Spleen (tissue), 11 donors: ENCODE measurements at regions not wholly inside any gene's neighbourhood (a gene's known extent, or its start where the extent isn't known, plus 50 kb on each side); places are given as distances from the start of the nearest gene placed in this dataset.

ENCODE experiments used
- DNase-seq: peaks from one replicate; pipeline ENCODE4 v3.0.0-alpha.2; 2020
- H3K27ac ChIP-seq, 8 donors: fragments of 200-600 bp; sonication (generic) in 7 of 8; 1 replicate in 4 of 8; 2 replicates in 4 of 8; pipeline versions ENCODE4 v1.5.0 to v1.8.0; 2016 to 2021; ENCODE audit warnings: inconsistent platforms in 4 of 8, mild to moderate bottlenecking in 4 of 8, moderate library complexity in 1 of 8
- H3K27me3 ChIP-seq, 7 donors: fragments of 200-600 bp; sonication (generic) in 6 of 7; replicated peaks in 1 of 7; 1 replicate in 4 of 7; 2 replicates in 3 of 7; pipeline versions ENCODE4 v1.5.0 to v1.8.0; 2016 to 2021; ENCODE audit warnings: inconsistent platforms in 3 of 7, mild to moderate bottlenecking in 1 of 7
- H3K36me3 ChIP-seq, 6 donors: fragments of 200-600 bp; sonication (generic) in 5 of 6; 1 replicate in 4 of 6; 2 replicates in 2 of 6; pipeline versions ENCODE4 v1.5.0 to v1.8.0; 2016 to 2021; ENCODE audit warnings: inconsistent platforms in 2 of 6
- H3K4me1 ChIP-seq, 6 donors: fragments of 200-600 bp; sonication (generic) in 5 of 6; 1 replicate in 3 of 6; 2 replicates in 3 of 6; pipeline versions ENCODE4 v1.5.0 to v1.8.0; 2016 to 2021; ENCODE audit warnings: inconsistent platforms in 3 of 6
- H3K4me3 ChIP-seq, 8 donors: fragments of 200-600 bp; sonication (generic) in 7 of 8; 1 replicate in 4 of 8; 2 replicates in 4 of 8; pipeline versions ENCODE4 v1.5.0 to v1.8.0; 2016 to 2021; ENCODE audit warnings: inconsistent platforms in 4 of 8, mild to moderate bottlenecking in 4 of 8, moderate library complexity in 2 of 8
- H3K9me3 ChIP-seq, 8 donors: fragments of 200-600 bp; sonication (generic) in 7 of 8; 1 replicate in 4 of 8; 2 replicates in 4 of 8; pipeline versions ENCODE4 v1.5.0 to v1.8.0; 2016 to 2021; ENCODE audit warnings: inconsistent platforms in 4 of 8
- POLR2A ChIP-seq, 3 donors: fragments of 450-650 bp; IDR thresholded peaks; one replicate each; pipeline ENCODE4 v1.5.1; 2017; ENCODE audit warnings: antibody characterized with exemption in 3 of 3, mild to moderate bottlenecking in 1 of 3
- POLR2AphosphoS5 ChIP-seq, 3 donors: sonication (generic); formaldehyde crosslinking; IDR thresholded peaks; one replicate each; pipeline ENCODE4 v1.5.1; 2017; ENCODE audit warnings: antibody characterized with exemption in 3 of 3
- WGBS, 5 donors: extraction: QIAGEN DNeasy Blood & Tissue Kit in 3 of 5; methylation state at CpG; one replicate each; pipeline versions ENCODE4 v1.1.5 to v1.1.7; 2013 to 2018; 5-methylcytosine and 5-hydroxymethylcytosine counted together
- intact Hi-C: fragments of 100-400 bp; cut with DNase I; formaldehyde crosslinking; loops from one replicate; pipeline ENCODE4 v1.15.0; 2023; ENCODE audit warnings: low total_unique reads
- TF ChIP-seq, protein P1 (sequence below), 11 experiments: fragments of 200-600 bp in 7 of 11; fragments of 450-650 bp in 4 of 11; sonication (generic) in 4 of 11; IDR thresholded peaks in 8 of 11; conservative IDR thresholded peaks in 3 of 11; 1 replicate in 7 of 11; 2 replicates in 4 of 11; pipeline versions ENCODE4 v1.4.0 to v1.8.0; 2016 to 2021; ENCODE audit warnings: antibody characterized with exemption in 11 of 11, inconsistent platforms in 4 of 11, mild to moderate bottlenecking in 1 of 11
- donor health status: healthy with polysubstance abuse.
- donor health status: DM: no; HTN: no; CAD: no; lungs with moderate emphysema.
- donor health status: DM: no; HTN: no; CAD: no.
- donor health status: Bipolar disorder and iron deficiency.
- donor health status: healthy.
- donor health status: DM: no; HTN: no; CAD: no.
- donor health status: DM: yes; HTN: yes; CAD: no.

DNA sequence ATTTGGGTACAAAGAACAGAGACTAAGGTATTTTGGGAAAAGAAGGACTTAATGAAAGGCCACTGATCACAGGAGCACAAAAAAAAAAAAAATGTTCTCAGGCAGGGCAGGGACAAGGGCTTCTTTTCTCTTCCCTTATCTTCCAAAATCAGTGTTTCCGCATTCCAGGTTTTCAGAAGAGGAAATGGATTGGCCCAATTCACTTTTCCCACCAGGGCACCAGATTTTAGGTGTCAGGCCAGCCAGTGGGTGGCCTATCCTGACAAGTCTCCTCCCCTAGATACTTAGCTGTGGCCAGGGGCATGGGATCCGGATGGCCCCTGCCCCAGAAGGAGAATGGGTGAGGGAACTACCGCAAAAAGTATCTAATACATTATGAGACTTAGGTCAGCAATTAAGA lies 88.9 kb upstream of the WAC start:
- 82 to 95% (median 89%) methylated on average over 3 of the region's 3 CpGs for WGBS, 5 donors
- Histone ChIP-seq H3K4me3 (no peak overlapping the region), H3K9me3 (no peaks in the 10 kb centered on the region), H3K36me3 (no peaks in the 10 kb centered on the region), H3K27me3 (peaks cover 0 to 15% (median 0%) of the 10 kb centered on the region in 7 donors), H3K27ac (no peak overlapping the region), H3K4me1 (no peaks in the 10 kb centered on the region)
- TF ChIP-seq POLR2A (IDR thresholded peaks at IDR 0.05) (no peak), POLR2AphosphoS5 (IDR thresholded peaks at IDR 0.05) (no peak)
- TF ChIP-seq, protein P1, sequence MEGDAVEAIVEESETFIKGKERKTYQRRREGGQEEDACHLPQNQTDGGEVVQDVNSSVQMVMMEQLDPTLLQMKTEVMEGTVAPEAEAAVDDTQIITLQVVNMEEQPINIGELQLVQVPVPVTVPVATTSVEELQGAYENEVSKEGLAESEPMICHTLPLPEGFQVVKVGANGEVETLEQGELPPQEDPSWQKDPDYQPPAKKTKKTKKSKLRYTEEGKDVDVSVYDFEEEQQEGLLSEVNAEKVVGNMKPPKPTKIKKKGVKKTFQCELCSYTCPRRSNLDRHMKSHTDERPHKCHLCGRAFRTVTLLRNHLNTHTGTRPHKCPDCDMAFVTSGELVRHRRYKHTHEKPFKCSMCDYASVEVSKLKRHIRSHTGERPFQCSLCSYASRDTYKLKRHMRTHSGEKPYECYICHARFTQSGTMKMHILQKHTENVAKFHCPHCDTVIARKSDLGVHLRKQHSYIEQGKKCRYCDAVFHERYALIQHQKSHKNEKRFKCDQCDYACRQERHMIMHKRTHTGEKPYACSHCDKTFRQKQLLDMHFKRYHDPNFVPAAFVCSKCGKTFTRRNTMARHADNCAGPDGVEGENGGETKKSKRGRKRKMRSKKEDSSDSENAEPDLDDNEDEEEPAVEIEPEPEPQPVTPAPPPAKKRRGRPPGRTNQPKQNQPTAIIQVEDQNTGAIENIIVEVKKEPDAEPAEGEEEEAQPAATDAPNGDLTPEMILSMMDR (IDR thresholded peaks at IDR 0.05 in 8 of 11, conservative IDR thresholded peaks at IDR 0.05 in 3 of 11) = no peak
- intact Hi-C loops = no loop called here
- no peak for DNase-seq

DNA sequence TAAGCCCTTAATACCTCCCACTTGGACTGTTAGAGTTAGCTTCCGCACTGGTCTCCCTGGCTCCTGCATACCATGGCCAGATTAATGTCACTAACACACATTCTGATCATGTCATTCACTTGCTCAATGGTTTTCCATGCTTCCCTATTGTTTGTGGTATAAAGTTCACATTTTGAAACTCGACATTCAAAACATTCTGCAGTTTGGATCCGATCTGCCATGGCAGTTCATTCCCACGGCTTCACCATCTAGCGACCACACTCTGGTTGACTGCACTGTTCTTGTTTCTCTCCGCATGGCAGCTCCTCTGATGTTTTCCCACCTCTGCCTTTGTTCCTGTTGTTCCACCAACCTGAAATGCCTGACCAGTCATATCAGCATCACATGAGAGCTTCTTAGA lies 87.4 kb upstream of the WAC start:
- Histone ChIP-seq H3K9me3 (no peaks in the 10 kb centered on the region), H3K27ac (no peak overlapping the region), H3K36me3 (no peaks in the 10 kb centered on the region), H3K4me3 (no peak overlapping the region), H3K27me3 (peaks cover 0 to 17% (median 0%) of the 10 kb centered on the region in 7 donors), H3K4me1 (no peaks in the 10 kb centered on the region)
- WGBS, 5 donors = 84 to 90% (median 89%) methylated on average over 6 of the region's 6 CpGs
- intact Hi-C loops = no loop called here
- no peak for DNase-seq
- TF ChIP-seq POLR2AphosphoS5 (IDR thresholded peaks at IDR 0.05) (no peak), POLR2A (IDR thresholded peaks at IDR 0.05) (no peak)
- TF ChIP-seq, protein P1 (IDR thresholded peaks at IDR 0.05 in 8 of 11, conservative IDR thresholded peaks at IDR 0.05 in 3 of 11) = no peak

DNA sequence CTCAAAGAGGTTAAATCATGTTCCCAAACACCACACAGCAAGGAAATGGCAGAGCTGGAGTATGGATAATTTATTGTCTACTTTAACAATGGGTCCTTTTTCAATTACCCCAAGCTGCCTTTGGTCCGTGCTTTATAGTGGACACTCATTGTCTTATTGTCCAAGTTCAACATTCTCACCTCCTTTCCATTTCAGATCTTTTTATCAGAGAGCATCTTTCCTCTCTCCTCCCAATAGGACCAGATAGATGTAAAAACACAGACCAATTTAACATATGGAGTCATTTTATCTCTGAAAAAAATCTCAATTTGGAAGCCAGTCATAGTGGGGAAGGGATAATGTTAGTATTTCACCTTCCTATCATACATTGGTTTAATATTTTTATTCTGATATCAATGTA lies 83.5 kb upstream of the WAC start:
- no peak for DNase-seq

DNA sequence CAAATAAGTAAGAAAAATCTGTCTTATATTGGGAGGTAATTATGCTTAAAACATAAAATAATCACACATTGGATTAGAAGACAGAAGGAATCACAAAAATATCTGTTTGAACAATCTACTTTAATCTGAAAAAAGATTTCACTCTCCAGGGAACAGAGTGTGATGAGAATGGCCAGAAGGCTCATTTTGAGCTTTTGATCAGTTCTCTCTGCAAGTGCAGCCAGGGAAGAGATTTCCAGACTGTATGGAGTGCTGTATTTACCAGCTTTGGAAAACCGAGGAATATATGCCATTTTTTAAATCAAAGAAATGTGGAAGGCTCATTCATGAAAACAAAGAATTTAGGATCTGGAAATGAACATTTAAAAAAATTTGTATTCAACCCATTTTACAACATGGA lies 83.0 kb upstream of the WAC start:
- Histone ChIP-seq H3K4me1 (no peaks in the 10 kb centered on the region), H3K4me3 (no peak overlapping the region), H3K27ac (no peak overlapping the region), H3K36me3 (no peaks in the 10 kb centered on the region), H3K9me3 (peaks cover 0 to 7% (median 0%) of the 10 kb centered on the region in 8 donors), H3K27me3 (peaks cover 0 to 17% (median 0%) of the 10 kb centered on the region in 7 donors)
- TF ChIP-seq, protein P1 (IDR thresholded peaks at IDR 0.05 in 8 of 11, conservative IDR thresholded peaks at IDR 0.05 in 3 of 11) = no peak
- no peak for TF ChIP-seq POLR2AphosphoS5 (IDR thresholded peaks at IDR 0.05)
- TF ChIP-seq POLR2A (IDR thresholded peaks at IDR 0.05) = no peak
- intact Hi-C loops = no loop called here
- WGBS, 5 donors = 74 to 92% (median 80%) methylated on average over 1 of the region's 1 CpG
- no peak for DNase-seq

More for the DNA sequence above, 83.5 kb upstream of the WAC start:
- 73 to 90% (median 84%) methylated on average over 1 of the region's 1 CpG for WGBS, 5 donors
- TF ChIP-seq POLR2AphosphoS5 (IDR thresholded peaks at IDR 0.05) = no peak
- TF ChIP-seq POLR2A (IDR thresholded peaks at IDR 0.05) = no peak
- TF ChIP-seq, protein P1 (IDR thresholded peaks at IDR 0.05 in 8 of 11, conservative IDR thresholded peaks at IDR 0.05 in 3 of 11) = no peak
- intact Hi-C loops = no loop called here
- Histone ChIP-seq H3K4me1 (no peaks in the 10 kb centered on the region), H3K4me3 (no peak overlapping the region), H3K9me3 (peaks cover 0 to 7% (median 0%) of the 10 kb centered on the region in 8 donors), H3K27me3 (peaks cover 0 to 17% (median 0%) of the 10 kb centered on the region in 7 donors), H3K27ac (no peak overlapping the region), H3K36me3 (no peaks in the 10 kb centered on the region)
